AG04450 (cell line): ENCODE measurements at regions not wholly inside any gene's neighbourhood (a gene's known extent, or its start where the extent isn't known, plus 50 kb on each side); places are given as distances from the start of the nearest gene placed in this dataset.
"Not testable (repeated sequence)": the region's sequence is repeated elsewhere in the genome, so short reads cannot be mapped to it uniquely, and the experiment has no call there.

Experiments used
- CTCF ChIA-PET: fragments of 300-600, 350-600 bp; formaldehyde crosslinking; extraction: SDS; loops from one replicate; lab custom pipeline; 2022; ENCODE audit warnings: antibody characterized with exemption, inconsistent platforms; lab: Charles Lee
- POLR2A ChIA-PET: fragments of 350-600 bp; formaldehyde crosslinking; extraction: SDS; loops from one replicate; lab custom pipeline; 2021; ENCODE audit warnings: antibody characterized with exemption, inconsistent platforms; lab: Yijun Ruan, JAX
- DNase-seq: peaks from one replicate; pipeline ENCODE4 v3.0.0-alpha.2; 2011; ENCODE audit warnings: low read depth, low spot score
- H3K27ac ChIP-seq: one replicate; pipeline ENCODE4 v1.5.1; 2012; ENCODE audit warnings: low read depth, low read length, control low read depth
- H3K27me3 ChIP-seq: one replicate; pipeline ENCODE4 v1.6.0; 2012; ENCODE audit warnings: low read length; ENCODE audit not compliant: control insufficient read depth, insufficient read depth
- H3K4me3 ChIP-seq: 2 replicates; pipeline ENCODE4 v1.5.1; 2011; ENCODE audit warnings: mild to moderate bottlenecking, low read depth, low read length, control low read depth
- H3K9me3 ChIP-seq: 2 replicates; pipeline ENCODE4 v1.5.1; 2012; ENCODE audit warnings: low read length; ENCODE audit not compliant: control insufficient read depth, insufficient read depth
- TF ChIP-seq, protein P1 (sequence below): IDR thresholded peaks from 2 replicates; pipeline ENCODE4 v1.5.1; 2011; ENCODE audit warnings: low read depth, low read length, control low read depth, inconsistent platforms

DNA sequence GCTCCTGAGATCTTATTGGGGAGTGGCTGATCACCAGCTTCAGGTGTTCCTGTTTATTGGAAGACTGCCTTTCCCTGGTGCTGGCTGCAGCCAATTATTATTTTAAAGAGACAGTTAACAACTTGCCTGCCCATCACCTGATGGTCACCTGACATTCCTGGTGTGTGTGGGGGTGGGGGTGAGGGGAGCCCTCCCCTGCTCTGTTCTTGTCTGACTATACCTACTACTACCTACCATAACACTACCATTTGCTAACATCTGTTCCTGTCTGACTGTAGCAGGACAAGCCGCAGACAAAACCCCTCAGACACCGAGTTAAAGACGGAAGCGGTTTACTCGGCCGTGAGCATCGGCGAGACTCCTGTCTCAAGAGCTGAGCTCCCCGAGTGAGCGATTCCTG is 54.9 kb upstream of the NBPF3 start:
- TF ChIP-seq, protein P1, sequence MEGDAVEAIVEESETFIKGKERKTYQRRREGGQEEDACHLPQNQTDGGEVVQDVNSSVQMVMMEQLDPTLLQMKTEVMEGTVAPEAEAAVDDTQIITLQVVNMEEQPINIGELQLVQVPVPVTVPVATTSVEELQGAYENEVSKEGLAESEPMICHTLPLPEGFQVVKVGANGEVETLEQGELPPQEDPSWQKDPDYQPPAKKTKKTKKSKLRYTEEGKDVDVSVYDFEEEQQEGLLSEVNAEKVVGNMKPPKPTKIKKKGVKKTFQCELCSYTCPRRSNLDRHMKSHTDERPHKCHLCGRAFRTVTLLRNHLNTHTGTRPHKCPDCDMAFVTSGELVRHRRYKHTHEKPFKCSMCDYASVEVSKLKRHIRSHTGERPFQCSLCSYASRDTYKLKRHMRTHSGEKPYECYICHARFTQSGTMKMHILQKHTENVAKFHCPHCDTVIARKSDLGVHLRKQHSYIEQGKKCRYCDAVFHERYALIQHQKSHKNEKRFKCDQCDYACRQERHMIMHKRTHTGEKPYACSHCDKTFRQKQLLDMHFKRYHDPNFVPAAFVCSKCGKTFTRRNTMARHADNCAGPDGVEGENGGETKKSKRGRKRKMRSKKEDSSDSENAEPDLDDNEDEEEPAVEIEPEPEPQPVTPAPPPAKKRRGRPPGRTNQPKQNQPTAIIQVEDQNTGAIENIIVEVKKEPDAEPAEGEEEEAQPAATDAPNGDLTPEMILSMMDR, result no peak
- Histone ChIP-seq H3K4me3 (no peak overlapping the region), H3K27ac (no peak overlapping the region), H3K27me3 (peaks cover 17% of the 10 kb centered on the region), H3K9me3 (peaks cover 4% of the 10 kb centered on the region)
- DNase-seq, result no peak
- POLR2A ChIA-PET, result no interaction called here
- CTCF ChIA-PET, result interaction anchor here (1.3 to 5.3 kb wide), 2 partner anchors 15 to 105 kb away, joined by 3 to 26 read pairs; no protein-coding TSS in a partner anchor

DNA sequence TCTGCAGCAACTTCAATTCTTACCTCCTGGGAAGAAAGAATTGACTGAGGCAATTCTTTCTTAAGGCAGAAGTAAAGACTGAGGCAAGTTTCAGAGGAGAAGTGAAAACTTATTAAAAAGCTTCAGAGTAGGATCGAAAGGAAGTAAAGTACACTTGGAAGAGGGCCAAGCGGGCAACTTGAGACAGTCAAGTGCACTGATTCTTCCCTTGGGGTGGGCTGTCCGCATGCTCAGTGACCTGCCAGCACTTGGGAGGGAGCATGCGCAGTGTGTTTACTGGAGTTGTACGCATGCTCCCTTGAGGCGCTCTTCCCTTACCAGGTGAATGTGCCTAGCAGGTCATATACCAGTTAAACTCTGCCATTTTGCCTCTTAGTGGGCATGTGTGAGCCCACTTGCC is 55.3 kb upstream of the NBPF3 start:
- TF ChIP-seq, protein P1, result no peak
- Histone ChIP-seq H3K27ac (no peak overlapping the region), H3K27me3 (peaks cover 17% of the 10 kb centered on the region), H3K4me3 (no peak overlapping the region), H3K9me3 (peaks cover 7% of the 10 kb centered on the region)
- ChIA-PET POLR2A (no interaction called here), CTCF (interaction anchor here (1.3 to 5.3 kb wide), 2 partner anchors 15 to 106 kb away, joined by 3 to 26 read pairs; no protein-coding TSS in a partner anchor)
- no peak for DNase-seq

DNA sequence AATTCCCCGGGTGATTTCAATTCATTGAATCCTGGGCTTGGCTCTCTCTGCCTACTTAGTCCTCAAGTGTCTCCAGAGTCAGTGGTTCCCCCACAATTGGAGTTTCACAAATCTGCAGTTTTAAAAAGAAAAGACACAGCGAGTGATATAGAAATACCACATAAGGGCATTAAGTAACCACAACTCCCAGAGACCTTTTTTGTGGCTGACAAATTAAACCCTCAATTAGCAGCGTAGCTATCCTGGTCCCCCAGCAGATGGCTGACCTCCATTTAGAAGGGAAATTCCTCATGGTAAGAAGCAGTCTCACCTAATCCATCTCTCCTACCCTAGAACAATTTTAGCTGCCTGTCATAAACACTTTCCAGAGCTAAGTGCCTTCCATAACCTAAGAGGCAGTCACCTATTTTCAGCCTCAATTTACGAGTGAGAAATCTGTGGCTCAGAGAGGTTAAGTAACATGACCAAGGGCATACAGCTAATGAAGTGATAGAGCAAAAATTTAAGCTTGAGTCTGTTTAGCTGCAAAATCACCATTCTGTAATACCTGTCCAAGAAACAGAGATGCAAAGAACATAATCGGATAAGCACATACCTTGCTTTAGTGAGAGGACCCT is 56.0 kb upstream of the NBPF3 start:
- ChIA-PET POLR2A (no interaction called here), CTCF (interaction anchor here (1.3 to 5.3 kb wide), 2 partner anchors 14 to 107 kb away, joined by 3 to 26 read pairs; no protein-coding TSS in a partner anchor)
- Histone ChIP-seq H3K27me3 (peaks cover 17% of the 10 kb centered on the region), H3K27ac (no peak overlapping the region), H3K9me3 (peaks cover 7% of the 10 kb centered on the region), H3K4me3 (no peak overlapping the region)
- TF ChIP-seq, protein P1, result no peak
- no peak for DNase-seq

DNA sequence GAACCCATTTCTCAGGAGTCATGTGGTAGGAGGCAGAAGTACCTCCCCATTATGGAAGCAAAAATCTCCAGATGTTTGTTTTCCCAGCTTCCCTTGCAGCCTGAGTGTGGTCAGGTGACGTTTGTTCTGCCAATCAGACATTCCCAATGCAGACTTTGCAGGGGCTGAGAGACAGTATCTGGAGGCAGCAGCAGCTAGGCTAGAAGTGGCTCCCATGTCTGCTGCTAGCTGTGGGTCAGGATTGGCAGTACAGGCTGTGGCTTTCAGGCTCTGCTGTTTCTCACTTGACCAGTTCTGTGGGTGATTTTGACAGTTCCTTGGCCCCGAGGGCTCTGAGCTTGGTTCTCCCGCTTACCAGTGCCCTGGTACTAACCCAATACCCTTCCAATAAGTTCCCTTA is 58.6 kb upstream of the NBPF3 start:
- no peak for DNase-seq
- H3K4me3 ChIP-seq, result no peak overlapping the region
- ChIA-PET POLR2A (no interaction called here), CTCF (interaction anchor here (5.3 kb wide), 1 partner anchor 11 kb away, joined by 26 read pairs; no protein-coding TSS in a partner anchor)
- peaks cover 7% of the 10 kb centered on the region; the same call in 1 of the 2 replicates for H3K9me3 ChIP-seq
- no peak overlapping the region for H3K27ac ChIP-seq
- H3K27me3 ChIP-seq, result peaks cover 15% of the 10 kb centered on the region
- TF ChIP-seq, protein P1, result no peak

GRCh38 chr1:21380147-21380546 is 59.8 kb upstream of the NBPF3 start:
- H3K4me3 ChIP-seq, POLR2A ChIA-PET, DNase-seq, H3K9me3 ChIP-seq, H3K27ac ChIP-seq: not testable (repeated sequence)
- H3K27me3 ChIP-seq, result peaks cover 20% of the 10 kb centered on the region
- CTCF ChIA-PET, result interaction anchor here (5.3 kb wide), 1 partner anchor 10 kb away, joined by 26 read pairs; no protein-coding TSS in a partner anchor
